ENCODE measurements at regions not wholly inside any gene's neighbourhood (a gene's known extent, or its start where the extent isn't known, plus 50 kb on each side); places are given as distances from the start of the nearest gene placed in this dataset.

- TF ChIP-seq CTCF (IDR thresholded peaks at IDR 0.05) (no peak), POLR2A (IDR thresholded peaks at IDR 0.05) (no peak)
Measured at GRCh38 chr11:15374418-15374817, 259.7 kb downstream of the INSC start.
